ENCODE measurements at regions not wholly inside any gene's neighbourhood (a gene's known extent, or its start where the extent isn't known, plus 50 kb on each side); places are given as distances from the start of the nearest gene placed in this dataset.

- no peak for TF ChIP-seq CTCF (IDR thresholded peaks at IDR 0.05)
- TF ChIP-seq POLR2A (IDR thresholded peaks at IDR 0.05) = no peak
Measured at GRCh38 chr2:150119819-150120218, 367.6 kb downstream of the RND3 start.

Data from esophagus squamous epithelium (tissue), 4 donors.